HCT116 (cell line): ENCODE measurements at regions not wholly inside any gene's neighbourhood (a gene's known extent, or its start where the extent isn't known, plus 50 kb on each side); places are given as distances from the start of the nearest gene placed in this dataset.
"Not testable (repeated sequence)": the region's sequence is repeated elsewhere in the genome, so short reads cannot be mapped to it uniquely, and the experiment has no call there.

Source experiments
- ATAC-seq: fragments of 200-7000 bp; cut with Tn5 transposase; 2 replicates; pipeline ENCODE4 v1.9.1; 2020; ENCODE audit warnings: mild to moderate bottlenecking, moderate library complexity
- BruUV-seq: library from RNA; stranded (reverse); fragments of 400-500 nt; replicated peaks from 2 replicates; lab custom pipeline; 2021; lab: Mats Ljungman, UMichigan
- CTCF ChIA-PET: fragments of 300-600 bp; sonication (Branson Sonifier 250); formaldehyde crosslinking; loops from one replicate; lab custom pipeline; 2021; ENCODE audit warnings: antibody characterized with exemption; lab: Charles Lee
- POLR2A ChIA-PET: fragments of 300-600, 350-600 bp; sonication (Branson Sonifier 250); formaldehyde crosslinking; loops from one replicate; lab custom pipeline; 2021; ENCODE audit warnings: antibody characterized with exemption; lab: Charles Lee
- RAD21 ChIA-PET, 2 experiments: fragments of 300-600 bp; sonication (Branson Sonifier 250); formaldehyde crosslinking; loops; one replicate each; lab custom pipeline; 2023; ENCODE audit warnings: low total read pairs in 2 of 2; ENCODE audit not compliant: uncharacterized antibody in 2 of 2, unreplicated experiment in 2 of 2, low non-redundant PET in 1 of 2; lab: Charles Lee
- DNase-seq: peaks from one replicate; pipeline ENCODE4 v3.0.0-alpha.2; 2010; ENCODE audit warnings: low read depth, low spot score
- H2AFZ ChIP-seq: fragments of 200-600 bp; shearing (Covaris generic), sonication (generic); 2 replicates; pipeline ENCODE4 v1.6.1; 2017; ENCODE audit warnings: low read depth, mixed run types, mixed read lengths, antibody characterized with exemption, low read length; ENCODE audit not compliant: poor library complexity, severe bottlenecking
- H3K27ac ChIP-seq: 2 replicates; pipeline ENCODE4 v1.5.1; 2012; ENCODE audit warnings: low read depth, low read length
- H3K27me3 ChIP-seq: fragments of 200-600 bp; sonication (generic); 2 replicates; pipeline ENCODE4 v1.6.1; 2016; ENCODE audit warnings: mixed run types, low read length, mixed read lengths; ENCODE audit not compliant: insufficient read depth
- H3K36me3 ChIP-seq, 2 experiments: fragments of 200-500 bp in 1 of 2; fragments of 200-600 bp in 1 of 2; sonication (Bioruptor generic) in 1 of 2; sonication (generic) in 1 of 2; 2 replicates each; pipeline versions ENCODE4 v1.5.1 to v1.6.1; 2014 to 2016; ENCODE audit warnings: low read length in 2 of 2, inconsistent platforms in 1 of 2, mixed read lengths in 1 of 2, mixed run types in 1 of 2; ENCODE audit not compliant: insufficient read depth in 2 of 2, control insufficient read depth in 1 of 2
- H3K4me1 ChIP-seq, 2 experiments: fragments of 200-600 bp in 1 of 2; sonication (generic) in 1 of 2; 2 replicates each; pipeline versions ENCODE4 v1.5.1 to v1.6.1; 2012 to 2017; ENCODE audit warnings: low read length in 2 of 2, inconsistent platforms in 1 of 2, mild to moderate bottlenecking in 1 of 2, mixed read lengths in 1 of 2, mixed run types in 1 of 2, moderate library complexity in 1 of 2; ENCODE audit not compliant: insufficient read depth in 2 of 2, control insufficient read depth in 1 of 2
- H3K4me2 ChIP-seq: fragments of 200-600 bp; sonication (generic); 2 replicates; pipeline ENCODE4 v1.6.1; 2017; ENCODE audit warnings: mixed run types, low read length, mixed read lengths
- H3K4me3 ChIP-seq, 2 experiments: fragments of 200-600 bp in 1 of 2; sonication (generic) in 1 of 2; replicated peaks in 1 of 2; 2 replicates each; pipeline ENCODE4 v1.5.1; 2011 to 2016; ENCODE audit warnings: low read length in 2 of 2, control low read depth in 1 of 2, low read depth in 1 of 2, mild to moderate bottlenecking in 1 of 2, mixed read lengths in 1 of 2, mixed run types in 1 of 2
- H3K79me2 ChIP-seq: fragments of 200-600 bp; sonication (generic); 2 replicates; pipeline ENCODE4 v1.6.1; 2017; ENCODE audit warnings: mild to moderate bottlenecking, mixed run types, low read length, moderate library complexity, mixed read lengths; ENCODE audit not compliant: insufficient read depth
- H3K9ac ChIP-seq: fragments of 200-600 bp; sonication (generic); 2 replicates; pipeline ENCODE4 v1.6.1; 2016; ENCODE audit warnings: low read length, mixed read lengths
- H3K9me2 ChIP-seq: fragments of 200-600 bp; sonication (generic), shearing (Covaris generic); 2 replicates; pipeline ENCODE4 v1.6.1; 2017; ENCODE audit warnings: mixed run types, mild to moderate bottlenecking, moderate library complexity; ENCODE audit not compliant: insufficient read depth
- H3K9me3 ChIP-seq, 2 experiments: fragments of 200-500 bp in 1 of 2; fragments of 200-600 bp in 1 of 2; sonication (Bioruptor generic) in 1 of 2; sonication (generic) in 1 of 2; 2 replicates each; pipeline ENCODE4 v1.6.1; 2014 to 2017; ENCODE audit warnings: low read length in 2 of 2, mixed read lengths in 2 of 2, inconsistent platforms in 1 of 2, low read depth in 1 of 2, mild to moderate bottlenecking in 1 of 2, mixed run types in 1 of 2, moderate library complexity in 1 of 2; ENCODE audit not compliant: control insufficient read depth in 1 of 2, insufficient read depth in 1 of 2
- H4K20me1 ChIP-seq: fragments of 200-600 bp; sonication (generic), shearing (Covaris generic); 2 replicates; pipeline ENCODE4 v1.6.1; 2017; ENCODE audit warnings: mixed run types, mild to moderate bottlenecking, moderate library complexity; ENCODE audit not compliant: insufficient read depth
- CEBPB ChIP-seq: IDR thresholded peaks from 2 replicates; pipeline ENCODE4 v1.6.1; 2012; ENCODE audit warnings: low read depth
- EGR1 ChIP-seq: IDR thresholded peaks from 2 replicates; pipeline ENCODE4 v1.6.1; 2012; ENCODE audit warnings: low read depth
- ELF1 ChIP-seq: IDR thresholded peaks from 2 replicates; pipeline ENCODE4 v1.6.1; 2012; ENCODE audit warnings: low read depth, borderline replicate concordance
- EZH2 ChIP-seq: fragments of 200-600 bp; sonication (generic); IDR thresholded peaks from 2 replicates; pipeline ENCODE4 v1.6.1; 2017; ENCODE audit warnings: antibody characterized with exemption, mixed run types
- EZH2phosphoT487 ChIP-seq: fragments of 200-600 bp; IDR thresholded peaks from 2 replicates; pipeline ENCODE4 v1.6.1; 2018; ENCODE audit warnings: antibody characterized with exemption, borderline replicate concordance
- FOSL1 ChIP-seq: IDR thresholded peaks from 2 replicates; pipeline ENCODE4 v1.6.1; 2012; ENCODE audit warnings: low read depth
- JUND ChIP-seq: IDR thresholded peaks from 2 replicates; pipeline ENCODE4 v1.6.1; 2012
- MAX ChIP-seq: IDR thresholded peaks from 2 replicates; pipeline ENCODE4 v1.6.1; 2012
- POLR2A ChIP-seq: IDR thresholded peaks from 2 replicates; pipeline ENCODE4 v1.7.0; 2011; ENCODE audit warnings: borderline replicate concordance; ENCODE audit not compliant: insufficient read depth, insufficient read length; ENCODE audit errors: extremely low read depth
- POLR2AphosphoS5 ChIP-seq: IDR thresholded peaks from 2 replicates; pipeline ENCODE4 v1.6.1; 2011; ENCODE audit warnings: mild to moderate bottlenecking, low read depth, low read length, moderate library complexity
- RAD21 ChIP-seq: IDR thresholded peaks from 2 replicates; pipeline ENCODE4 v1.6.1; 2012; ENCODE audit warnings: low read depth, mild to moderate bottlenecking
- REST ChIP-seq: IDR thresholded peaks from 2 replicates; pipeline ENCODE4 v1.6.1; 2012; ENCODE audit warnings: low read depth
- SIN3A ChIP-seq: IDR thresholded peaks from 2 replicates; pipeline ENCODE4 v1.6.1; 2012; ENCODE audit warnings: low read depth
- SP1 ChIP-seq: IDR thresholded peaks from 2 replicates; pipeline ENCODE4 v1.6.1; 2012; ENCODE audit warnings: low read depth
- SRF ChIP-seq: IDR thresholded peaks from 2 replicates; pipeline ENCODE4 v1.6.1; 2012; ENCODE audit warnings: low read depth
- TCF7L2 ChIP-seq: IDR thresholded peaks from 2 replicates; pipeline ENCODE4 v1.7.0; 2011; ENCODE audit warnings: borderline replicate concordance, inconsistent platforms; ENCODE audit not compliant: insufficient read depth, insufficient read length; ENCODE audit errors: extremely low read depth
- YY1 ChIP-seq: IDR thresholded peaks from 2 replicates; pipeline ENCODE4 v1.6.1; 2011; ENCODE audit warnings: low read length, low read depth, moderate library complexity, mild to moderate bottlenecking; ENCODE audit not compliant: insufficient replicate concordance; ENCODE audit errors: extremely low read depth
- ZFX ChIP-seq: fragments of 450-650 bp; IDR thresholded peaks from 2 replicates; pipeline ENCODE4 v1.6.1; 2017
- ZNF274 ChIP-seq: fragments of 200-500 bp; sonication (Bioruptor generic); IDR thresholded peaks from 2 replicates; pipeline ENCODE4 v1.6.1; 2014; ENCODE audit warnings: mild to moderate bottlenecking, low read depth, low read length, inconsistent platforms
- intact Hi-C: fragments of 100-400 bp; cut with micrococcal nuclease; formaldehyde crosslinking; loops from 2 replicates; pipeline ENCODE4 v1.10.0; 2022
- TF ChIP-seq, protein P1 (sequence below): IDR thresholded peaks from 2 replicates; pipeline ENCODE4 v1.6.1; 2012

DNA sequence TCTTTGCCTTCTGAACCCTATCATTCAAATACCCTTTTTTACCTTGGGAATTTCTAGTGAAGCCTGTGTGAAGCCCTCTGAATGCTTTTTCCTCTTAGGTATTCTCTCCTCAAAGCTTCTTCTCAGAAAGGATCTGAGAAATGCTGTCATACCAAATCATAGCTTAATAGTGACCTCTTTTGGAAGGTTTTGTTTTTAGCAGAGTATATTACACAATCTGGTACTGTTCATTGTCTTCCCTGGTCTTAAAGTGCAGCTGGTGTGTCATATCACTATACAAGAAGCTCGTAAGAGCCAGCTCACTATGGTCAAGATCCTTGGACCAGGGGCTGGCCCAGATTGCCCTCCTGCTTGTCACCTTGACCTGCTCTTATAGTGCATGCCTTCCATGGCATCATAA, 204.4 kb upstream of the ANO5 start:
- ChIA-PET POLR2A (no interaction called here), RAD21 (no interaction called here)
- BruUV-seq, result no TSS peak

DNA sequence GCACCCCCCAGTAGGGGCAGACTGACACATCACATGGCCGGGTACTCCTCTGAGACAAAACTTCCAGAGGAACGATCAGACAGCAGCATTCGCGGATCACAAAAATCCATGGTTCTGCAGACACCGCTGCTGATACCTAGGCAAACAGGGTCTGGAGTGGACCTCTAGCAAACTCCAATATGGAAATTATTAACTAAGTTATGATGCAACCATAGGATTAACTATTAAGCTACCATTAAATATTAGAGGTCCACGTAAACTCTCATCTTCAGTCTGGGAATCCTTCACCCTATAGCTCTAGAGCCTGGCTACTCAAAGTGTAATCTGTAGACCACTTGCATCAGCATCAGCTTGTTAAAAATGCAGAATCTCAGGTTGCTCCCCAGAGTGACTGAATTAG, 191.1 kb upstream of the ANO5 start:
- H3K4me1 ChIP-seq, H2AFZ ChIP-seq, H3K9me2 ChIP-seq, H3K27ac ChIP-seq, RAD21 ChIA-PET, intact Hi-C loops, H3K79me2 ChIP-seq, H3K9me3 ChIP-seq, H4K20me1 ChIP-seq, H3K4me2 ChIP-seq, H3K4me3 ChIP-seq, BruUV-seq, H3K9ac ChIP-seq, CTCF ChIA-PET, POLR2A ChIA-PET, DNase-seq, H3K36me3 ChIP-seq, H3K27me3 ChIP-seq, ATAC-seq: not testable (repeated sequence)

More for the DNA sequence above, 204.4 kb upstream of the ANO5 start:
- Histone ChIP-seq H3K9ac (no peak overlapping the region), H3K9me3 (peaks cover 3 to 22% of the 10 kb centered on the region in 2 experiments; a peak in 2 of 4 replicates), H3K27ac (no peak overlapping the region), H2AFZ (no peak overlapping the region), H3K36me3 (no peaks in the 10 kb centered on the region), H3K27me3 (no peaks in the 10 kb centered on the region), H3K4me3 (no peak overlapping the region), H4K20me1 (no peaks in the 10 kb centered on the region), H3K4me2 (no peak overlapping the region), H3K9me2 (no peaks in the 10 kb centered on the region), H3K79me2 (no peaks in the 10 kb centered on the region), H3K4me1 (no peaks in the 10 kb centered on the region)
- CTCF ChIA-PET, result no interaction called here
- ATAC-seq (no peak), DNase-seq (no peak)
- TF ChIP-seq POLR2A, result no peak
- no peak for TF ChIP-seq FOSL1
- TF ChIP-seq EZH2phosphoT487, result no peak
- no peak for TF ChIP-seq MAX
- TF ChIP-seq REST, result no peak
- no peak for TF ChIP-seq TCF7L2
- no peak for TF ChIP-seq POLR2AphosphoS5
- TF ChIP-seq, protein P1, sequence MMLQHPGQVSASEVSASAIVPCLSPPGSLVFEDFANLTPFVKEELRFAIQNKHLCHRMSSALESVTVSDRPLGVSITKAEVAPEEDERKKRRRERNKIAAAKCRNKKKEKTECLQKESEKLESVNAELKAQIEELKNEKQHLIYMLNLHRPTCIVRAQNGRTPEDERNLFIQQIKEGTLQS, result no peak
- TF ChIP-seq CEBPB, result no peak
- TF ChIP-seq SRF, result no peak
- no peak for TF ChIP-seq EGR1
- TF ChIP-seq SIN3A, result no peak
- TF ChIP-seq ZNF274, result no peak
- no peak for TF ChIP-seq SP1
- TF ChIP-seq YY1, result no peak
- no peak for TF ChIP-seq EZH2
- TF ChIP-seq ZFX, result no peak
- TF ChIP-seq ELF1, result no peak
- TF ChIP-seq RAD21, result no peak
- no peak for TF ChIP-seq JUND
- intact Hi-C loops, result no loop called here
